ENCODE measurements at regions not wholly inside any gene's neighbourhood (a gene's known extent, or its start where the extent isn't known, plus 50 kb on each side); places are given as distances from the start of the nearest gene placed in this dataset.

DNA sequence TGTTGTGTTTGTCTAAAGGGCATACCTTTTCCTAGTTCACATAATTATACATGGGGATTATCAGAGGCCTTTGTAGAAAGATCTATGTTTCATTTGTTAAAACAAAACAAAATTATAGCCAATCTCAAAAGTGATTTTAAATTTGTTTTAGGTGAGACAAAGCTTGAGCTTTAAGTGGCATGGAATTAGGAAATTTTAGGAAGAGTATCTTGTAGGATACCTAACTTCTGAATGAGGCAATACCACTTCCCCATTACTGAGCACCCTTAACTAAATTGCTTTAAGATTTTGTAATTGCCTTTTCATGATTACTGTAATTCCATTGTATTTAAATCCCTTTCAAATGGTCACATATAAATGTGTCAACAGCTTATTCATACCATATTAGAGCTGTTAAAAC is 775.6 kb downstream of the NR2F1-AS1 start:
- Histone ChIP-seq H3K36me3 (ENCODE audit: insufficient read depth) (no peaks in the 10 kb centered on the region), H3K27ac (ENCODE audit: low read depth) (no peak overlapping the region), H3K4me2 (no peak overlapping the region), H3K79me2 (replicated peaks; ENCODE audit: insufficient read depth) (no peaks in the 10 kb centered on the region), H3K9me2 (ENCODE audit: insufficient read depth) (no peaks in the 10 kb centered on the region), H3K27me3 (ENCODE audit: insufficient read depth) (no peaks in the 10 kb centered on the region), H3K4me3 (no peak overlapping the region), H3F3A (replicated peaks; ENCODE audit: low read depth) (no peaks in the 10 kb centered on the region), H4K20me1 (replicated peaks; ENCODE audit: insufficient read depth) (no peaks in the 10 kb centered on the region), H2AFZ (no peak overlapping the region), H3K4me1 (ENCODE audit: insufficient read depth) (no peaks in the 10 kb centered on the region)
- ATAC-seq (no peak), DNase-seq (ENCODE audit: low spot score) (no peak)
- no peaks in the 10 kb centered on the region; the same call in 2 of the 3 replicates for H3K4me1 Mint-ChIP-seq
- no peak overlapping the region for H3K27ac Mint-ChIP-seq
- no peaks in the 10 kb centered on the region for H3K36me3 Mint-ChIP-seq (ENCODE audit: low read depth)
- no peaks in the 10 kb centered on the region for H3K27me3 Mint-ChIP-seq (ENCODE audit: insufficient read depth, low read depth, poor library complexity)
- no peaks in the 10 kb centered on the region for H3K9me3 Mint-ChIP-seq
- no peak overlapping the region for H3K4me3 Mint-ChIP-seq
- TF ChIP-seq NANOG (IDR thresholded peaks at IDR 0.05; ENCODE audit: borderline replicate concordance) (no peak), ZNF331 (CRISPR knock-in tag; IDR thresholded peaks at IDR 0.05; ENCODE audit: low read depth) (no peak), ZNF114 (CRISPR knock-in tag; IDR thresholded peaks at IDR 0.05) (no peak), JUNB (IDR thresholded peaks at IDR 0.05; ENCODE audit: unreplicated experiment) (no peak), STAT1 (IDR thresholded peaks at IDR 0.05; ENCODE audit: unreplicated experiment) (no peak), EZH2phosphoT487 (IDR thresholded peaks at IDR 0.05; ENCODE audit: unreplicated experiment) (no peak), EZH2 (IDR thresholded peaks at IDR 0.05; ENCODE audit: low read depth, unreplicated experiment) (no peak), CREB1 (CRISPR knock-in tag; IDR thresholded peaks at IDR 0.05; ENCODE audit: low read depth) (no peak), POLR2AphosphoS5 (IDR thresholded peaks at IDR 0.05; ENCODE audit: low read depth) (no peak)
- TF ChIP-seq, protein P1, sequence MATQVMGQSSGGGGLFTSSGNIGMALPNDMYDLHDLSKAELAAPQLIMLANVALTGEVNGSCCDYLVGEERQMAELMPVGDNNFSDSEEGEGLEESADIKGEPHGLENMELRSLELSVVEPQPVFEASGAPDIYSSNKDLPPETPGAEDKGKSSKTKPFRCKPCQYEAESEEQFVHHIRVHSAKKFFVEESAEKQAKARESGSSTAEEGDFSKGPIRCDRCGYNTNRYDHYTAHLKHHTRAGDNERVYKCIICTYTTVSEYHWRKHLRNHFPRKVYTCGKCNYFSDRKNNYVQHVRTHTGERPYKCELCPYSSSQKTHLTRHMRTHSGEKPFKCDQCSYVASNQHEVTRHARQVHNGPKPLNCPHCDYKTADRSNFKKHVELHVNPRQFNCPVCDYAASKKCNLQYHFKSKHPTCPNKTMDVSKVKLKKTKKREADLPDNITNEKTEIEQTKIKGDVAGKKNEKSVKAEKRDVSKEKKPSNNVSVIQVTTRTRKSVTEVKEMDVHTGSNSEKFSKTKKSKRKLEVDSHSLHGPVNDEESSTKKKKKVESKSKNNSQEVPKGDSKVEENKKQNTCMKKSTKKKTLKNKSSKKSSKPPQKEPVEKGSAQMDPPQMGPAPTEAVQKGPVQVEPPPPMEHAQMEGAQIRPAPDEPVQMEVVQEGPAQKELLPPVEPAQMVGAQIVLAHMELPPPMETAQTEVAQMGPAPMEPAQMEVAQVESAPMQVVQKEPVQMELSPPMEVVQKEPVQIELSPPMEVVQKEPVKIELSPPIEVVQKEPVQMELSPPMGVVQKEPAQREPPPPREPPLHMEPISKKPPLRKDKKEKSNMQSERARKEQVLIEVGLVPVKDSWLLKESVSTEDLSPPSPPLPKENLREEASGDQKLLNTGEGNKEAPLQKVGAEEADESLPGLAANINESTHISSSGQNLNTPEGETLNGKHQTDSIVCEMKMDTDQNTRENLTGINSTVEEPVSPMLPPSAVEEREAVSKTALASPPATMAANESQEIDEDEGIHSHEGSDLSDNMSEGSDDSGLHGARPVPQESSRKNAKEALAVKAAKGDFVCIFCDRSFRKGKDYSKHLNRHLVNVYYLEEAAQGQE (IDR thresholded peaks at IDR 0.05; ENCODE audit: unreplicated experiment): no peak
- TF ChIP-seq, protein P2, sequence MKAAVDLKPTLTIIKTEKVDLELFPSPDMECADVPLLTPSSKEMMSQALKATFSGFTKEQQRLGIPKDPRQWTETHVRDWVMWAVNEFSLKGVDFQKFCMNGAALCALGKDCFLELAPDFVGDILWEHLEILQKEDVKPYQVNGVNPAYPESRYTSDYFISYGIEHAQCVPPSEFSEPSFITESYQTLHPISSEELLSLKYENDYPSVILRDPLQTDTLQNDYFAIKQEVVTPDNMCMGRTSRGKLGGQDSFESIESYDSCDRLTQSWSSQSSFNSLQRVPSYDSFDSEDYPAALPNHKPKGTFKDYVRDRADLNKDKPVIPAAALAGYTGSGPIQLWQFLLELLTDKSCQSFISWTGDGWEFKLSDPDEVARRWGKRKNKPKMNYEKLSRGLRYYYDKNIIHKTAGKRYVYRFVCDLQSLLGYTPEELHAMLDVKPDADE (IDR thresholded peaks at IDR 0.05): no peak
- TF ChIP-seq, protein P3, sequence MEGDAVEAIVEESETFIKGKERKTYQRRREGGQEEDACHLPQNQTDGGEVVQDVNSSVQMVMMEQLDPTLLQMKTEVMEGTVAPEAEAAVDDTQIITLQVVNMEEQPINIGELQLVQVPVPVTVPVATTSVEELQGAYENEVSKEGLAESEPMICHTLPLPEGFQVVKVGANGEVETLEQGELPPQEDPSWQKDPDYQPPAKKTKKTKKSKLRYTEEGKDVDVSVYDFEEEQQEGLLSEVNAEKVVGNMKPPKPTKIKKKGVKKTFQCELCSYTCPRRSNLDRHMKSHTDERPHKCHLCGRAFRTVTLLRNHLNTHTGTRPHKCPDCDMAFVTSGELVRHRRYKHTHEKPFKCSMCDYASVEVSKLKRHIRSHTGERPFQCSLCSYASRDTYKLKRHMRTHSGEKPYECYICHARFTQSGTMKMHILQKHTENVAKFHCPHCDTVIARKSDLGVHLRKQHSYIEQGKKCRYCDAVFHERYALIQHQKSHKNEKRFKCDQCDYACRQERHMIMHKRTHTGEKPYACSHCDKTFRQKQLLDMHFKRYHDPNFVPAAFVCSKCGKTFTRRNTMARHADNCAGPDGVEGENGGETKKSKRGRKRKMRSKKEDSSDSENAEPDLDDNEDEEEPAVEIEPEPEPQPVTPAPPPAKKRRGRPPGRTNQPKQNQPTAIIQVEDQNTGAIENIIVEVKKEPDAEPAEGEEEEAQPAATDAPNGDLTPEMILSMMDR (conservative IDR thresholded peaks at IDR 0.05; ENCODE audit: low read depth in 2 of 2): no peak
- TF ChIP-seq, protein P4, sequence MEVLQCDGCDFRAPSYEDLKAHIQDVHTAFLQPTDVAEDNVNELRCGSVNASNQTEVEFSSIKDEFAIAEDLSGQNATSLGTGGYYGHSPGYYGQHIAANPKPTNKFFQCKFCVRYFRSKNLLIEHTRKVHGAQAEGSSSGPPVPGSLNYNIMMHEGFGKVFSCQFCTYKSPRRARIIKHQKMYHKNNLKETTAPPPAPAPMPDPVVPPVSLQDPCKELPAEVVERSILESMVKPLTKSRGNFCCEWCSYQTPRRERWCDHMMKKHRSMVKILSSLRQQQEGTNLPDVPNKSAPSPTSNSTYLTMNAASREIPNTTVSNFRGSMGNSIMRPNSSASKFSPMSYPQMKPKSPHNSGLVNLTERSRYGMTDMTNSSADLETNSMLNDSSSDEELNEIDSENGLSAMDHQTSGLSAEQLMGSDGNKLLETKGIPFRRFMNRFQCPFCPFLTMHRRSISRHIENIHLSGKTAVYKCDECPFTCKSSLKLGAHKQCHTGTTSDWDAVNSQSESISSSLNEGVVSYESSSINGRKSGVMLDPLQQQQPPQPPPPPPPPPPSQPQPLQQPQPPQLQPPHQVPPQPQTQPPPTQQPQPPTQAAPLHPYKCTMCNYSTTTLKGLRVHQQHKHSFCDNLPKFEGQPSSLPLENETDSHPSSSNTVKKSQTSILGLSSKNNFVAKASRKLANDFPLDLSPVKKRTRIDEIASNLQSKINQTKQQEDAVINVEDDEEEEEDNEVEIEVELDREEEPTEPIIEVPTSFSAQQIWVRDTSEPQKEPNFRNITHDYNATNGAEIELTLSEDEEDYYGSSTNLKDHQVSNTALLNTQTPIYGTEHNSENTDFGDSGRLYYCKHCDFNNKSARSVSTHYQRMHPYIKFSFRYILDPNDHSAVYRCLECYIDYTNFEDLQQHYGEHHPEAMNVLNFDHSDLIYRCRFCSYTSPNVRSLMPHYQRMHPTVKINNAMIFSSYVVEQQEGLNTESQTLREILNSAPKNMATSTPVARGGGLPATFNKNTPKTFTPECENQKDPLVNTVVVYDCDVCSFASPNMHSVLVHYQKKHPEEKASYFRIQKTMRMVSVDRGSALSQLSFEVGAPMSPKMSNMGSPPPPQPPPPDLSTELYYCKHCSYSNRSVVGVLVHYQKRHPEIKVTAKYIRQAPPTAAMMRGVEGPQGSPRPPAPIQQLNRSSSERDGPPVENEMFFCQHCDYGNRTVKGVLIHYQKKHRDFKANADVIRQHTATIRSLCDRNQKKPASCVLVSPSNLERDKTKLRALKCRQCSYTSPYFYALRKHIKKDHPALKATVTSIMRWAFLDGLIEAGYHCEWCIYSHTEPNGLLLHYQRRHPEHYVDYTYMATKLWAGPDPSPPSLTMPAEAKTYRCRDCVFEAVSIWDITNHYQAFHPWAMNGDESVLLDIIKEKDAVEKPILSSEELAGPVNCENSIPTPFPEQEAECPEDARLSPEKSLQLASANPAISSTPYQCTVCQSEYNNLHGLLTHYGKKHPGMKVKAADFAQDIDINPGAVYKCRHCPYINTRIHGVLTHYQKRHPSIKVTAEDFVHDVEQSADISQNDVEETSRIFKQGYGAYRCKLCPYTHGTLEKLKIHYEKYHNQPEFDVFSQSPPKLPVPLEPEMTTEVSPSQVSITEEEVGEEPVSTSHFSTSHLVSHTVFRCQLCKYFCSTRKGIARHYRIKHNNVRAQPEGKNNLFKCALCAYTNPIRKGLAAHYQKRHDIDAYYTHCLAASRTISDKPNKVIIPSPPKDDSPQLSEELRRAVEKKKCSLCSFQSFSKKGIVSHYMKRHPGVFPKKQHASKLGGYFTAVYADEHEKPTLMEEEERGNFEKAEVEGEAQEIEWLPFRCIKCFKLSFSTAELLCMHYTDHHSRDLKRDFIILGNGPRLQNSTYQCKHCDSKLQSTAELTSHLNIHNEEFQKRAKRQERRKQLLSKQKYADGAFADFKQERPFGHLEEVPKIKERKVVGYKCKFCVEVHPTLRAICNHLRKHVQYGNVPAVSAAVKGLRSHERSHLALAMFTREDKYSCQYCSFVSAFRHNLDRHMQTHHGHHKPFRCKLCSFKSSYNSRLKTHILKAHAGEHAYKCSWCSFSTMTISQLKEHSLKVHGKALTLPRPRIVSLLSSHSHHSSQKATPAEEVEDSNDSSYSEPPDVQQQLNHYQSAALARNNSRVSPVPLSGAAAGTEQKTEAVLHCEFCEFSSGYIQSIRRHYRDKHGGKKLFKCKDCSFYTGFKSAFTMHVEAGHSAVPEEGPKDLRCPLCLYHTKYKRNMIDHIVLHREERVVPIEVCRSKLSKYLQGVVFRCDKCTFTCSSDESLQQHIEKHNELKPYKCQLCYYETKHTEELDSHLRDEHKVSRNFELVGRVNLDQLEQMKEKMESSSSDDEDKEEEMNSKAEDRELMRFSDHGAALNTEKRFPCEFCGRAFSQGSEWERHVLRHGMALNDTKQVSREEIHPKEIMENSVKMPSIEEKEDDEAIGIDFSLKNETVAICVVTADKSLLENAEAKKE (CRISPR knock-in tag; IDR thresholded peaks at IDR 0.05): no peak

All from GM23338 (cell line).